HEK293 (cell line): ENCODE measurements at regions not wholly inside any gene's neighbourhood (a gene's known extent, or its start where the extent isn't known, plus 50 kb on each side); places are given as distances from the start of the nearest gene placed in this dataset.

ENCODE experiments used
- CTCF ChIA-PET: fragments of 350-600 bp; formaldehyde crosslinking; extraction: SDS; loops from one replicate; lab custom pipeline; 2021; ENCODE audit warnings: antibody characterized with exemption; lab: Yijun Ruan, JAX
- POLR2A ChIA-PET: fragments of 300-600 bp; formaldehyde crosslinking; extraction: SDS; loops from one replicate; lab custom pipeline; 2020; ENCODE audit warnings: antibody characterized with exemption, inconsistent platforms; lab: Yijun Ruan, JAX
- H3K27ac ChIP-seq: fragments of 200-500 bp; sonication (Bioruptor generic); 2 replicates; pipeline ENCODE4 v1.5.1; 2014; ENCODE audit warnings: low read depth, low read length, control low read depth, inconsistent platforms; ENCODE audit errors: extremely low read depth
- H3K36me3 ChIP-seq, 2 experiments: fragments of 200-500 bp in 1 of 2; sonication (Bioruptor generic) in 1 of 2; 1 replicate in 1 of 2; 2 replicates in 1 of 2; pipeline ENCODE4 v1.5.1; 2014 to 2017; ENCODE audit warnings: inconsistent platforms in 2 of 2, low read length in 2 of 2; ENCODE audit not compliant: control insufficient read depth in 2 of 2, insufficient read depth in 1 of 2
- H3K4me1 ChIP-seq: fragments of 200-500 bp; sonication (Bioruptor generic); 2 replicates; pipeline ENCODE4 v1.5.1; 2014; ENCODE audit warnings: mild to moderate bottlenecking, low read length, inconsistent platforms; ENCODE audit not compliant: control insufficient read depth, insufficient read depth
- H3K4me3 ChIP-seq: 2 replicates; pipeline ENCODE4 v1.5.1; 2011; ENCODE audit warnings: low read depth, mild to moderate bottlenecking, control low read depth, low read length, moderate library complexity
- H3K9me3 ChIP-seq: fragments of 200-500 bp; sonication (Bioruptor generic); 2 replicates; pipeline ENCODE4 v1.5.1; 2014; ENCODE audit warnings: low read depth, low read length, inconsistent platforms; ENCODE audit not compliant: control insufficient read depth, insufficient read depth
- HOXD13 ChIP-seq: sonication (generic); formaldehyde crosslinking; IDR thresholded peaks from 2 replicates; pipeline ENCODE4 v1.8.0; 2022; ENCODE audit warnings: missing genetic modification reagents, borderline replicate concordance
- SETDB1 ChIP-seq: IDR thresholded peaks from one replicate; pipeline ENCODE4 v1.6.1; 2017; ENCODE audit warnings: mild to moderate bottlenecking, low read length, moderate library complexity, mixed read lengths; ENCODE audit not compliant: insufficient read length
- ZEB2 ChIP-seq: fragments of 450-650 bp; formaldehyde crosslinking; IDR thresholded peaks from 2 replicates; pipeline ENCODE4 v1.5.1; 2016; ENCODE audit warnings: missing biosample characterization, missing genetic modification characterization
- ZIC2 ChIP-seq: fragments of 450-650 bp; formaldehyde crosslinking; IDR thresholded peaks from 2 replicates; pipeline ENCODE4 v1.5.1; 2016; ENCODE audit warnings: missing biosample characterization, missing genetic modification characterization
- ZNF112 ChIP-seq: fragments of 450-650 bp; formaldehyde crosslinking; IDR thresholded peaks from 2 replicates; pipeline ENCODE4 v1.5.0; 2017; ENCODE audit warnings: missing biosample characterization, missing genetic modification characterization
- ZNF138 ChIP-seq: fragments of 450-650 bp; formaldehyde crosslinking; IDR thresholded peaks from 2 replicates; pipeline ENCODE4 v1.5.1; 2016; ENCODE audit warnings: missing biosample characterization, missing genetic modification characterization, borderline replicate concordance
- ZNF48 ChIP-seq: fragments of 450-650 bp; formaldehyde crosslinking; IDR thresholded peaks from 2 replicates; pipeline ENCODE4 v1.5.1; 2016; ENCODE audit warnings: missing biosample characterization, missing genetic modification characterization
- ZNF529 ChIP-seq: fragments of 450-650 bp; formaldehyde crosslinking; IDR thresholded peaks from 2 replicates; pipeline ENCODE4 v1.5.1; 2017; ENCODE audit warnings: missing genetic modification characterization, missing biosample characterization; ENCODE audit not compliant: insufficient replicate concordance
- ZNF600 ChIP-seq: fragments of 450-650 bp; formaldehyde crosslinking; IDR thresholded peaks from 2 replicates; pipeline ENCODE4 v1.5.1; 2016; ENCODE audit warnings: missing biosample characterization, missing genetic modification characterization
- ZNF776 ChIP-seq: fragments of 450-650 bp; formaldehyde crosslinking; IDR thresholded peaks from 2 replicates; pipeline ENCODE4 v1.5.0; 2017; ENCODE audit warnings: missing biosample characterization, missing genetic modification characterization, borderline replicate concordance
- ZNF791 ChIP-seq: fragments of 450-650 bp; formaldehyde crosslinking; IDR thresholded peaks from 2 replicates; pipeline ENCODE4 v1.5.1; 2016; ENCODE audit warnings: missing biosample characterization, missing genetic modification characterization
- ZNF843 ChIP-seq: fragments of 450-650 bp; formaldehyde crosslinking; IDR thresholded peaks from 2 replicates; pipeline ENCODE4 v1.5.1; 2016; ENCODE audit warnings: missing biosample characterization, missing genetic modification characterization
- TF ChIP-seq, protein P1 (sequence below): fragments of 450-650 bp; formaldehyde crosslinking; IDR thresholded peaks from 2 replicates; pipeline ENCODE4 v1.5.1; 2016; ENCODE audit warnings: missing biosample characterization, missing genetic modification characterization
- TF ChIP-seq, protein P2 (sequence below): fragments of 450-650 bp; formaldehyde crosslinking; IDR thresholded peaks from 2 replicates; pipeline ENCODE4 v1.5.1; 2016; ENCODE audit warnings: missing biosample characterization, missing genetic modification characterization
- TF ChIP-seq, protein P3 (sequence below): fragments of 450-650 bp; formaldehyde crosslinking; IDR thresholded peaks from 2 replicates; pipeline ENCODE4 v1.5.1; 2017; ENCODE audit warnings: missing biosample characterization, missing genetic modification characterization
- TF ChIP-seq, protein P4 (sequence below): fragments of 450-650 bp; formaldehyde crosslinking; conservative IDR thresholded peaks from 2 replicates; pipeline ENCODE4 v1.5.1; 2016; ENCODE audit warnings: low read depth, missing biosample characterization, missing genetic modification characterization

DNA sequence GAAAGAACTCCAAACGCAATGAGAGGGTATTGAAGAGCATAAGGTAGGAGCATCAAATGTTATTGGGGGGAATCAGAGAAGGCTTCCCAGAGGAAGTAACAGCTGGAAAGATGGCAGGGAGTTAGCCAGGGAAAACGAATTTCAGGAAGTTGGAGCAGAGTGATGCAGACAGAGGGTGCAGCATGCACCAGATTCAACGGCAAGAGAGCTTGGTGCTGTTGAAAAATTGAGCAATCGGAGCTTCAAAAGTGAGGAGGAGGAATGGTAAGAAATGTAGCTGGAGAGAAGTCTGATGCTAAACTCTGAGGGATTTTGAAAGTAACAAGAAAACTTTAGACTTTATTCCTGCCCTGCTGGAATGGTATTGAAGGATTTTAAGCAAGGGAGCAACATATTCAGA is 541.0 kb upstream of the LMCD1 start (continued):
- TF ChIP-seq, protein P1, sequence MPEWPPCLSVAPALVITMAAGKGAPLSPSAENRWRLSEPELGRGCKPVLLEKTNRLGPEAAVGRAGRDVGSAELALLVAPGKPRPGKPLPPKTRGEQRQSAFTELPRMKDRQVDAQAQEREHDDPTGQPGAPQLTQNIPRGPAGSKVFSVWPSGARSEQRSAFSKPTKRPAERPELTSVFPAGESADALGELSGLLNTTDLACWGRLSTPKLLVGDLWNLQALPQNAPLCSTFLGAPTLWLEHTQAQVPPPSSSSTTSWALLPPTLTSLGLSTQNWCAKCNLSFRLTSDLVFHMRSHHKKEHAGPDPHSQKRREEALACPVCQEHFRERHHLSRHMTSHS (tag by site-specific recombination), result no peak
- no peak for TF ChIP-seq ZNF112 (tag by site-specific recombination)
- no peak for TF ChIP-seq ZNF600
- no peak for TF ChIP-seq ZEB2 (tag by site-specific recombination)
- TF ChIP-seq, protein P2, sequence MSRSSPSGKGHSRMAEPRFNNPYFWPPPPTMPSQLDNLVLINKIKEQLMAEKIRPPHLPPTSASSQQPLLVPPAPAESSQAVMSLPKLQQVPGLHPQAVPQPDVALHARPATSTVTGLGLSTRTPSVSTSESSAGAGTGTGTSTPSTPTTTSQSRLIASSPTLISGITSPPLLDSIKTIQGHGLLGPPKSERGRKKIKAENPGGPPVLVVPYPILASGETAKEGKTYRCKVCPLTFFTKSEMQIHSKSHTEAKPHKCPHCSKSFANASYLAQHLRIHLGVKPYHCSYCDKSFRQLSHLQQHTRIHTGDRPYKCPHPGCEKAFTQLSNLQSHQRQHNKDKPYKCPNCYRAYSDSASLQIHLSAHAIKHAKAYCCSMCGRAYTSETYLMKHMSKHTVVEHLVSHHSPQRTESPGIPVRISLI (tag by site-specific recombination), result no peak
- TF ChIP-seq ZNF776 (tag by site-specific recombination), result no peak

DNA sequence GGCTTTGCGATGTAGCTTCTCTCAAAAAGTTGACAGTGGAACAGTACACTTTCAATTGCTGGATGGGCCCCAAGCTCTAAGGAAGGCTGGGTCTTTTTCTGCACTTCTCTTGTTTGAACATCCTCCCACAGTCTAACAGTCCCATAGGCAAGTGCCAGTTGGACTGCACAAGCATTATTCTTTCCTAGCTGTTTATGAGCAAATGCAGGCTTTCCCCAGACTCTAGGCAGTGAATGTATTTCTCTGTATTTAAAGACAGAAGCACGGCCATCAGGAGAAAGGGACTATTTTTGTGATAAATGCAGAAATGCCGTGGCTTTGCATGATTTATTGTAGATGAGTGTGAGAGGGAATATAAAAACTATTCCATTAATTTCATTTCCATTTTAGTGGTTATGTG is 539.3 kb upstream of the LMCD1 start:
- no peak overlapping the region for H3K27ac ChIP-seq
- H3K9me3 ChIP-seq, result no peaks in the 10 kb centered on the region
- POLR2A ChIA-PET, result no interaction called here
- H3K36me3 ChIP-seq, result no peaks in the 10 kb centered on the region
- H3K4me3 ChIP-seq, result no peak overlapping the region
- CTCF ChIA-PET, result no interaction called here
- TF ChIP-seq ZNF843, result no peak
- TF ChIP-seq, protein P3, sequence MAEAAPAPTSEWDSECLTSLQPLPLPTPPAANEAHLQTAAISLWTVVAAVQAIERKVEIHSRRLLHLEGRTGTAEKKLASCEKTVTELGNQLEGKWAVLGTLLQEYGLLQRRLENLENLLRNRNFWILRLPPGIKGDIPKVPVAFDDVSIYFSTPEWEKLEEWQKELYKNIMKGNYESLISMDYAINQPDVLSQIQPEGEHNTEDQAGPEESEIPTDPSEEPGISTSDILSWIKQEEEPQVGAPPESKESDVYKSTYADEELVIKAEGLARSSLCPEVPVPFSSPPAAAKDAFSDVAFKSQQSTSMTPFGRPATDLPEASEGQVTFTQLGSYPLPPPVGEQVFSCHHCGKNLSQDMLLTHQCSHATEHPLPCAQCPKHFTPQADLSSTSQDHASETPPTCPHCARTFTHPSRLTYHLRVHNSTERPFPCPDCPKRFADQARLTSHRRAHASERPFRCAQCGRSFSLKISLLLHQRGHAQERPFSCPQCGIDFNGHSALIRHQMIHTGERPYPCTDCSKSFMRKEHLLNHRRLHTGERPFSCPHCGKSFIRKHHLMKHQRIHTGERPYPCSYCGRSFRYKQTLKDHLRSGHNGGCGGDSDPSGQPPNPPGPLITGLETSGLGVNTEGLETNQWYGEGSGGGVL (tag by site-specific recombination), result no peak
- no peaks in the 10 kb centered on the region for H3K4me1 ChIP-seq

- CTCF ChIA-PET, result no interaction called here
- no peak for TF ChIP-seq ZIC2
- TF ChIP-seq, protein P4, sequence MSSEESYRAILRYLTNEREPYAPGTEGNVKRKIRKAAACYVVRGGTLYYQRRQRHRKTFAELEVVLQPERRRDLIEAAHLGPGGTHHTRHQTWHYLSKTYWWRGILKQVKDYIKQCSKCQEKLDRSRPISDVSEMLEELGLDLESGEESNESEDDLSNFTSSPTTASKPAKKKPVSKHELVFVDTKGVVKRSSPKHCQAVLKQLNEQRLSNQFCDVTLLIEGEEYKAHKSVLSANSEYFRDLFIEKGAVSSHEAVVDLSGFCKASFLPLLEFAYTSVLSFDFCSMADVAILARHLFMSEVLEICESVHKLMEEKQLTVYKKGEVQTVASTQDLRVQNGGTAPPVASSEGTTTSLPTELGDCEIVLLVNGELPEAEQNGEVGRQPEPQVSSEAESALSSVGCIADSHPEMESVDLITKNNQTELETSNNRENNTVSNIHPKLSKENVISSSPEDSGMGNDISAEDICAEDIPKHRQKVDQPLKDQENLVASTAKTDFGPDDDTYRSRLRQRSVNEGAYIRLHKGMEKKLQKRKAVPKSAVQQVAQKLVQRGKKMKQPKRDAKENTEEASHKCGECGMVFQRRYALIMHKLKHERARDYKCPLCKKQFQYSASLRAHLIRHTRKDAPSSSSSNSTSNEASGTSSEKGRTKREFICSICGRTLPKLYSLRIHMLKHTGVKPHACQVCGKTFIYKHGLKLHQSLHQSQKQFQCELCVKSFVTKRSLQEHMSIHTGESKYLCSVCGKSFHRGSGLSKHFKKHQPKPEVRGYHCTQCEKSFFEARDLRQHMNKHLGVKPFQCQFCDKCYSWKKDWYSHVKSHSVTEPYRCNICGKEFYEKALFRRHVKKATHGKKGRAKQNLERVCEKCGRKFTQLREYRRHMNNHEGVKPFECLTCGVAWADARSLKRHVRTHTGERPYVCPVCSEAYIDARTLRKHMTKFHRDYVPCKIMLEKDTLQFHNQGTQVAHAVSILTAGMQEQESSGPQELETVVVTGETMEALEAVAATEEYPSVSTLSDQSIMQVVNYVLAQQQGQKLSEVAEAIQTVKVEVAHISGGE, result no peak
- no peak for TF ChIP-seq SETDB1
- TF ChIP-seq ZNF791 (tag by site-specific recombination), result no peak
- no peak for TF ChIP-seq HOXD13 (CRISPR knock-in tag)
- no peak for TF ChIP-seq ZNF138 (tag by site-specific recombination)
- TF ChIP-seq ZNF48 (tag by site-specific recombination), result no peak
- TF ChIP-seq ZNF112 (tag by site-specific recombination), result no peak
- no peak for TF ChIP-seq ZNF529
These were observed 536.7 kb upstream of the LMCD1 start for GRCh38 chr3:7964899-7965298.

More at GRCh38 chr3:7964899-7965298, 536.7 kb upstream of the LMCD1 start:
- no peaks in the 10 kb centered on the region for H3K9me3 ChIP-seq
- no peak overlapping the region for H3K4me3 ChIP-seq
- H3K27ac ChIP-seq, result no peak overlapping the region
- no peaks in the 10 kb centered on the region for H3K36me3 ChIP-seq
- no peaks in the 10 kb centered on the region for H3K4me1 ChIP-seq
- POLR2A ChIA-PET, result no interaction called here
